ENCODE measurements at regions not wholly inside any gene's neighbourhood (a gene's known extent, or its start where the extent isn't known, plus 50 kb on each side); places are given as distances from the start of the nearest gene placed in this dataset.

DNA sequence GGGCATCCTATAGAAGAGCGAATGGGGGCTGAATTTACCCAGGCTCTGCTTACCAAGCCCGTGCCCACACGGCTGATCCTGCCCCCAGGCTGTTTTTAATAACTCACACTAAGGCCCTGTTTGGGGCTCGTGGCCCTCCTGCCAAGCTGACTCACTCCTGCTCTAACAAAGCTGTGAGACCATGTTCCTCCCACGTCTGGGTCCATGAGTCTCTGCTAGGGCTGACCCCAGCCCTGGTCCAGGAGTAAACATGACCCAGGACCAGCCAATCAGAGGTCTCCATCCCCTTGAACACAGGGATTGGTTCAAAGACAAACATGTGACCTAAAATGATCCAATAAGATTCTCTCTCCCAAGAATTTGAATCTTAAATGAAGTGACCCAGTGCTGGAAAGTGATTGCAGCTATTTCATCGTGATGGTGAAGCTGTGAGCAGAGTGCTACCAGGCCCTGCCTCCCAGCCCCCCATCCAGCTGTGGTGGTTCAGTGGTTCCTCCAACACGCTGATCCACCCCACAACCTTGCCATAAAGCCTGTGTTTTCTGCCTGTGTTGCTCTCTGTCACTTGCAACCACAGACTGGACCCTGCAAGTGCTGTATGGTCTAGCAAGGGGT is 57.2 kb downstream of the C16orf82 start:
- TF ChIP-seq, protein P1, sequence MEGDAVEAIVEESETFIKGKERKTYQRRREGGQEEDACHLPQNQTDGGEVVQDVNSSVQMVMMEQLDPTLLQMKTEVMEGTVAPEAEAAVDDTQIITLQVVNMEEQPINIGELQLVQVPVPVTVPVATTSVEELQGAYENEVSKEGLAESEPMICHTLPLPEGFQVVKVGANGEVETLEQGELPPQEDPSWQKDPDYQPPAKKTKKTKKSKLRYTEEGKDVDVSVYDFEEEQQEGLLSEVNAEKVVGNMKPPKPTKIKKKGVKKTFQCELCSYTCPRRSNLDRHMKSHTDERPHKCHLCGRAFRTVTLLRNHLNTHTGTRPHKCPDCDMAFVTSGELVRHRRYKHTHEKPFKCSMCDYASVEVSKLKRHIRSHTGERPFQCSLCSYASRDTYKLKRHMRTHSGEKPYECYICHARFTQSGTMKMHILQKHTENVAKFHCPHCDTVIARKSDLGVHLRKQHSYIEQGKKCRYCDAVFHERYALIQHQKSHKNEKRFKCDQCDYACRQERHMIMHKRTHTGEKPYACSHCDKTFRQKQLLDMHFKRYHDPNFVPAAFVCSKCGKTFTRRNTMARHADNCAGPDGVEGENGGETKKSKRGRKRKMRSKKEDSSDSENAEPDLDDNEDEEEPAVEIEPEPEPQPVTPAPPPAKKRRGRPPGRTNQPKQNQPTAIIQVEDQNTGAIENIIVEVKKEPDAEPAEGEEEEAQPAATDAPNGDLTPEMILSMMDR (IDR thresholded peaks at IDR 0.05) = no peak
- no peak for TF ChIP-seq EZH2 (IDR thresholded peaks at IDR 0.05; ENCODE audit: borderline replicate concordance, insufficient read depth, low read depth, low read length, poor library complexity, severe bottlenecking)

Data from B cell (primary cell).